Hypothalamus (tissue), 51 donors: ENCODE measurements at regions not wholly inside any gene's neighbourhood (a gene's known extent, or its start where the extent isn't known, plus 50 kb on each side); places are given as distances from the start of the nearest gene placed in this dataset.

Experiments
- DNase-seq, 51 donors: peaks; one replicate each; lab custom pipeline; 2025; lab: John Stamatoyannopoulos, UW

- DNase-seq, result no peak
Observed at GRCh38 chr22:27557286-27558008, 244.1 kb downstream of the MN1 start.

DNA sequence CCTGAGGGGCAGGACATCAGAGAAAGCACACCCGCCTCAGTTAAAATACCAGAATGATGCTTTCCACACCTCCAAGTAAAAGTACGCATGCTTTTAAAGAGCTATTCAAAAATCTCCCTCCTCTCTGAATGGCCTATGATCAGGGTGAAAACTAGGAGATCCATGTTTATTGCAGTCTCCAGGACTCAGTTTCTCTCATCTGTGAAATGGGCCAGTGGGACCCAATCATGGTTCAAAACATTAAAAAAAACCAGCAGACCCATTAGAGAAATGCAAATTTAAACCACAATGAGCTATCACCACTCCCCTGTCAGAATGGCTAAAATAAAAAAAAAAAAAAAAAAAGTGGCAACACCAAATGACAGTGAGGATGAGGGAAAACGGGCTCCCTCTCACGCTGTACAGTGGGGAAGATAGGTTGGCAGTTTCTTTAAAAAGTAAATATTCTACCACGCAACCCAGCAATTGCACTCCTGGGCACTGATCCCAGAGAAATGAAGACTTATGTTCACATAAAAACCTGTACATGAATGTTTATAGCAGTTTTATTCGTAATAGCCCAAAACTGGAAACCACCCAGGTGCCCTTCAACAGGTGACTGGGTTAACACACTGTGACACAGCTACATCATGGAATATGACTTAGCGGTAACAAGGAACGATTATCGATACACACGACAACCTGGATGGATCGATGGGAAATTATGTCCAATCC lies 242.7 kb downstream of the MN1 start:
- no peak for DNase-seq

GRCh38 chr22:27560781-27561180 lies 240.8 kb downstream of the MN1 start:
- no peak for DNase-seq

- DNase-seq, result no peak
Observed at GRCh38 chr22:27561286-27561904, 240.2 kb downstream of the MN1 start.

GRCh38 chr22:27564806-27565205 lies 236.8 kb downstream of the MN1 start:
- DNase-seq, result no peak

DNA sequence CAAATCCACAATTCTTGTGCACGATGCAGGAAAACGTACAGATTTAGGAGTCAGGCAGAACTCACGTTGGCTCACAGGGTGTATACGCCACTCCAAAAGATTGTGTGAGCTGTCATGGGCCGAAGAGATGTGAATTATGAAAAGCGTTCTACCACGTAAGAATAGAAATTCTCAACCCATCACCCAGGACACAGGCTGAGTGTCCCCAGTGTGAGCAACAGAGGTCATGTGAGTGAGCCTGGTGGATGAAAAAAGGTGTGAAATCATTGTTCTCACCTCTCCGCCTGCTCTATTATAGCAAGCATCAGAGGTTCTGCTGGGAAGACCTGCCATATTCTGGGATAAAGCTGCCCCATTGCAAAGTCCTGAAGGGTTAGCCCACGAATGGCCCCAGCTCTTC lies 235.0 kb downstream of the MN1 start:
- no peak for DNase-seq

- DNase-seq, result no peak
Observed at GRCh38 chr22:27568265-27568664, 233.3 kb downstream of the MN1 start.

DNA sequence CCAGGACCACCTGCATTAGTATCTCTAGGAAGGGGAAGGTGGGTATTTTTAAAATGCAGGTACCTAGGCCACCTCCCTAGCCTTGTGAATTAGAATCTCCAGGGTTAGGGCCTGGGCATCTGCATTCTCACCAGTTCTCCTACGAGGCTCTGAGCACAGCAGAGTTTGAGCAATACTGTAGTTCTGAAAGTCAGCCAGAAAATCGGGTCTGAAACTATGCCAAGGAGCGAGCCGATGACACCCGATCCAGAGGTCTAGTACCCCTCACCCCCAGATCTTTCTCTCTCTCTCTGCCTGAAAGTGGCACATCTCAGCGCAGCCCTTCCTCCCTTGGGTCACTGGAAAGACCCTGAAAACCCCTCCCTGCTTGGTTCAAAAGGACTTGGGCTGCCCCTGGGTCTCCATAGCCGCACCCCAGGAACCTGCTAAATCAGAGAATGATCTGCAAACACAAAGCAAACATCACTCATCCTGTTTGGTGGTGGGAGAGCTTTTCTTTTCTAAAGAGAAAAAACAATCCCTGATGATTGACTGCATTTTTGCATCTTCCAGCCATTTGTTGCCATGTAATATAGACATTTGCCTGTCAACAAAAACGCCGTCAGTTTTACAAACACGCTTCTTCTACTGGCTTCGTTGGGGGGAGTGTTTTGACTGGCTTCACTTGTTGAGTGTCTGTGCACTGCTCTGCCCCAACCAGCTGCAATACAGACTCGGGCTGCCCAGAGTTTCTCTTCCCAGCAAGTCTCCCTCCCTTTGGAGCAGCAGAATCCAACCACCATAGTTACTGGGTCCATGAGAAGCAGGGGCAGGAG lies 229.9 kb downstream of the MN1 start:
- DNase-seq, result no peak

DNA sequence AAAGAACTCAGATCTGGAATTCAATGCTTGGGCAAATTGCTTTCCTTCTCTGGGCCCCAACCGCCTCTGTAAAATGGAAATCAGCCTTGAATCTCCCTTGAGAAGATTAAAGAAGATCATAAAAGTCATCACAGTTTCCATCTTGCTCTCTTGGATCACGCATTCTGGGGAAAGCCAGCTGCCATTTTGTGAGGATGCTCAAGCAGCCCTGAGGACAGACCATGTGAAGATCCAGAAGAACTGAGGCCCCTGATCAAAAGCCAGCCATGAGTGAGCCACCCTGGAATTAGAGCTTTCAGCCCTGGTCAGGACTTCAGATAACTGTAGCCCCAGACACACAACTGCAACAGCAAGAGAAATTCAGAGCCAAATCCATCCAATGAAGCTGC lies 229.3 kb downstream of the MN1 start:
- DNase-seq, result no peak

GRCh38 chr22:27573280-27574001 lies 228.1 kb downstream of the MN1 start:
- DNase-seq, result peak in 3 of 51 donors; percentile 2 to 49 (median 15)

GRCh38 chr22:27574002-27574366 lies 227.6 kb downstream of the MN1 start:
- DNase-seq, result no peak

GRCh38 chr22:27574651-27575050 lies 226.9 kb downstream of the MN1 start:
- no peak for DNase-seq

- no peak for DNase-seq
Observed at GRCh38 chr22:27575348-27575747, 226.2 kb downstream of the MN1 start.

GRCh38 chr22:27576413-27576812 lies 225.1 kb downstream of the MN1 start:
- DNase-seq, result no peak

GRCh38 chr22:27576815-27577573 lies 224.6 kb downstream of the MN1 start:
- no peak for DNase-seq

- no peak for DNase-seq
Observed at GRCh38 chr22:27577574-27577969, 224.0 kb downstream of the MN1 start.

DNA sequence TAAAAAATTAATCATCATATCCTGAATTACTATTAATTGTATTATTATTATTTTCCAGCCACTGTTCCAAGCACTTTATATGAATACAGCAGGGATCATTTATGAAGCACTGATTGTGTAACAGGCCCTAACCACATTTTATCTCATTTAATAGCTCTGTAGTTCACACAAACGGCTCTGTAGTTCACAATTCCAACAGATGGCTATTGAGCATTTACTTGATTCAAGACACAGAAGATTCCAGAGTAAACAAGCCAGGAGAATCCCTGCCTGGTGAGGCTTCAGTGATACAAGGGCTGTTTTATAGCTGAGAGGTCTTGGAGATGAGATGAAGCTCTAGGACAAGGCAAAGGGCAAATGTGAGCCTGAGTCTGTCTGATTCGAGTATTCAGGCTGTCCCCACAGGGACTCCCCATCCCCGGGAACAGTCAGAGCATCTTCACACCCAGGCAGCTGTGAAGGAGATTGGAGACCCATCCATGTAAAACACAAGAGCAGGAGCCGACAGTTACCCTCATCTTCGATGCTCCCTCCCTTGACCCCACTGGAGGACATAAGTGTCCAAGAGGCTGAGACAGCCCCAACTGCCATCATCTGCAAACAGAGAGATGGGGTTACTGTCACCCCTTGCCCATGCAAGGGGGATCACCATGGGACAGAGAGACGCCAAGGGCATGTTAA lies 222.5 kb downstream of the MN1 start:
- no peak for DNase-seq

- no peak for DNase-seq
Observed at GRCh38 chr22:27580311-27580897, 221.2 kb downstream of the MN1 start.

DNA sequence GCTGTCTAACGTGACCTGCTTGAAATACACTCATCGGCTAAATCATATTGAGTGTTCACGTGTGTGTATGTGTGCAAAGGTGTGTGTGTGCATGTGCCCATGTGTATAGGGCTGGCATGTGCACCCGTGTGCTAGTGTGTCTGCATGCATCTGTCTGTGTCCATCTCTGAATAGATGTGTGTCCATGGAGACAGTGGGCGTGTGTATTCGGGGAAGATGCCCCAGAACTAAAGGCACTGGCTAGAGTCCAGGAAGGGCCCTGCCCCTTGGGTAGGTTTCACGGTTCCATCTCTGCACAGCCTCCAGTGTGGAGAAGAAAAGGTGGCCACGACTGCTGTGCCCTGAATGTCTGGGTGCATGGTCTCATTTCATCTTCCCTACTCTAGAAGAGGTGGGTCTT lies 220.3 kb downstream of the MN1 start:
- no peak for DNase-seq
